DOHH2 (cell line): ENCODE measurements at regions not wholly inside any gene's neighbourhood (a gene's known extent, or its start where the extent isn't known, plus 50 kb on each side); places are given as distances from the start of the nearest gene placed in this dataset.

Experiments
- CTCF ChIP-seq: fragments of 200-600 bp; sonication (generic); IDR thresholded peaks from one replicate; pipeline ENCODE4 v1.5.1; 2014; ENCODE audit warnings: antibody characterized with exemption, mild to moderate bottlenecking, low read depth, low read length; ENCODE audit not compliant: poor library complexity, severe bottlenecking
- EZH2phosphoT487 ChIP-seq: fragments of 200-600 bp; sonication (generic); IDR thresholded peaks from 2 replicates; pipeline ENCODE4 v1.6.1; 2017; ENCODE audit warnings: borderline replicate concordance, mild to moderate bottlenecking, antibody characterized with exemption, low read length, moderate library complexity, mixed read lengths

- no peak for TF ChIP-seq CTCF
- no peak for TF ChIP-seq EZH2phosphoT487
Observed at GRCh38 chr4:43452948-43453347, 560.4 kb downstream of the GRXCR1 start.
